ENCODE measurements at regions not wholly inside any gene's neighbourhood (a gene's known extent, or its start where the extent isn't known, plus 50 kb on each side); places are given as distances from the start of the nearest gene placed in this dataset.

DNA sequence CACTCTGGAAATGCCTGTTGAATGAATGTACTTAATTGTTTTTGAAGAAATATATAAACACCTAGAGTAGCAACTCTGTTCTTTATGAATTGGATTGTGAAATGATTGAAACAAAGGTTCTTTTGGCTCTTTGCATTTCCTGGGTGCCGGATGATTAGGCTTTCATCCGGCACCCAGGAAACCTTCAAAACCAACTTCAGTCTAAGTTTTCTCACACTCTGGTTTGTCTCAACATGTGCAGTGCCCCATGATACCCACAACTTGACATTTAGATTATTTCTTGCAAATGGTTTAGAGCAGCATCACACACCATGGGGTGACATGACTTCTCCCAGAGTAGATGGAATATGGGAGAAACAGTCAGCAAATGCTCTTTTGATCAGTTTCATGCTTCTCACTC is 354.9 kb downstream of the BARHL2 start:
- Histone ChIP-seq H3K9me1 (replicated peaks; ENCODE audit: control insufficient read depth, extremely low read depth, insufficient read depth, low read length) (no peaks in the 10 kb centered on the region), H3K27me3 (ENCODE audit: control insufficient read depth in 2 of 2, insufficient read depth in 2 of 2, low read length in 2 of 2) (no peaks in the 10 kb centered on the region), H2AFZ (ENCODE audit: low read depth, low read length) (no peak overlapping the region), H3K9ac (replicated peaks; ENCODE audit: extremely low read depth, insufficient read depth, low read length) (no peak overlapping the region), H3K27ac (ENCODE audit: insufficient read depth, low read depth, low read length) (no peak overlapping the region), H3K9me3 (replicated peaks; ENCODE audit: control insufficient read depth, insufficient read depth, low read length) (no peaks in the 10 kb centered on the region), H3K79me2 (ENCODE audit: control insufficient read depth, insufficient read depth, low read length) (no peaks in the 10 kb centered on the region), H3K36me3 (ENCODE audit: control insufficient read depth in 2 of 2, extremely low read depth in 1 of 2, insufficient read depth in 2 of 2, low read length in 2 of 2) (no peaks in the 10 kb centered on the region), H4K20me1 (replicated peaks; ENCODE audit: control insufficient read depth, extremely low read depth, insufficient read depth, low read length) (no peaks in the 10 kb centered on the region), H3K4me1 (ENCODE audit: control insufficient read depth, extremely low read depth, insufficient read depth, low read length) (no peaks in the 10 kb centered on the region), H3K4me2 (ENCODE audit: insufficient read depth, low read length) (no peak overlapping the region), H3K4me3 (replicated peaks in 1 of 3; ENCODE audit: insufficient read depth in 1 of 3, low read depth in 1 of 3, low read length in 3 of 3) (no peak overlapping the region)
- TF ChIP-seq, protein P1, sequence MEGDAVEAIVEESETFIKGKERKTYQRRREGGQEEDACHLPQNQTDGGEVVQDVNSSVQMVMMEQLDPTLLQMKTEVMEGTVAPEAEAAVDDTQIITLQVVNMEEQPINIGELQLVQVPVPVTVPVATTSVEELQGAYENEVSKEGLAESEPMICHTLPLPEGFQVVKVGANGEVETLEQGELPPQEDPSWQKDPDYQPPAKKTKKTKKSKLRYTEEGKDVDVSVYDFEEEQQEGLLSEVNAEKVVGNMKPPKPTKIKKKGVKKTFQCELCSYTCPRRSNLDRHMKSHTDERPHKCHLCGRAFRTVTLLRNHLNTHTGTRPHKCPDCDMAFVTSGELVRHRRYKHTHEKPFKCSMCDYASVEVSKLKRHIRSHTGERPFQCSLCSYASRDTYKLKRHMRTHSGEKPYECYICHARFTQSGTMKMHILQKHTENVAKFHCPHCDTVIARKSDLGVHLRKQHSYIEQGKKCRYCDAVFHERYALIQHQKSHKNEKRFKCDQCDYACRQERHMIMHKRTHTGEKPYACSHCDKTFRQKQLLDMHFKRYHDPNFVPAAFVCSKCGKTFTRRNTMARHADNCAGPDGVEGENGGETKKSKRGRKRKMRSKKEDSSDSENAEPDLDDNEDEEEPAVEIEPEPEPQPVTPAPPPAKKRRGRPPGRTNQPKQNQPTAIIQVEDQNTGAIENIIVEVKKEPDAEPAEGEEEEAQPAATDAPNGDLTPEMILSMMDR (IDR thresholded peaks at IDR 0.05; ENCODE audit: extremely low read depth in 1 of 2, insufficient read depth in 1 of 2, low read depth in 1 of 2, low read length in 2 of 2): no peak
- no peak for TF ChIP-seq FOS (IDR thresholded peaks at IDR 0.05; ENCODE audit: borderline replicate concordance, insufficient read depth, low read length)
- dilution Hi-C loops (cut with MboI; ENCODE audit: extremely low pct_ligation_motif_present, low sequenced_read_pairs) (no loop called here), intact Hi-C loops (cut with micrococcal nuclease) (no loop called here)
- DNase-seq (ENCODE audit: low read depth, low spot score) (no peak), FAIRE-seq (no peak)
- POLR2A ChIA-PET: no interaction called here
- CTCF ChIA-PET: no interaction called here
- no TSS peak for BruUV-seq (replicated peaks)

DNA sequence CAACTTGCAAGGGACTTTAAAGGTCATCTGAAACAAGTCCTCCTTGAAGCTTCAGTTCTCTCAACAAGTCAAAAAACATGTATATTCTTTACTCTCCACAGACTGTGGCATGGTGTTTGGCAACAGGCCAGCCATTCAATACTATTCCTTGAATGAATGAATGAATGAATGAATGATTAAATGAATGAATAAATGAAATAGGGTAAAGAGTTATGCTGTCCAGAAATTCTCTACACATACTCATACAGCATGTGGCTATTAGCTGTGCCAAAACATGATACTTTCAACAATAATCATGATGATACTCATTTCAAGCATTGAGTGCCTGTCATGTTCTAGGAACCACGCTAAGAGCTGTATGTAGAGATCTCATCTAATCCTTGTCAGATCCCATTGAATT is 356.1 kb downstream of the BARHL2 start:
- intact Hi-C loops (cut with micrococcal nuclease) (no loop called here), dilution Hi-C loops (cut with MboI; ENCODE audit: extremely low pct_ligation_motif_present, low sequenced_read_pairs) (no loop called here)
- H3K9me1 ChIP-seq (replicated peaks; ENCODE audit: control insufficient read depth, extremely low read depth, insufficient read depth, low read length): no peaks in the 10 kb centered on the region
- no peak overlapping the region for H3K4me3 ChIP-seq (replicated peaks in 1 of 3; ENCODE audit: insufficient read depth in 1 of 3, low read depth in 1 of 3, low read length in 3 of 3)
- H3K27me3 ChIP-seq (ENCODE audit: control insufficient read depth in 2 of 2, insufficient read depth in 2 of 2, low read length in 2 of 2): no peaks in the 10 kb centered on the region
- no peaks in the 10 kb centered on the region for H3K9me3 ChIP-seq (replicated peaks; ENCODE audit: control insufficient read depth, insufficient read depth, low read length)
- no peaks in the 10 kb centered on the region for H3K4me1 ChIP-seq (ENCODE audit: control insufficient read depth, extremely low read depth, insufficient read depth, low read length)
- H3K27ac ChIP-seq (ENCODE audit: insufficient read depth, low read depth, low read length): no peak overlapping the region
- TF ChIP-seq, protein P2, sequence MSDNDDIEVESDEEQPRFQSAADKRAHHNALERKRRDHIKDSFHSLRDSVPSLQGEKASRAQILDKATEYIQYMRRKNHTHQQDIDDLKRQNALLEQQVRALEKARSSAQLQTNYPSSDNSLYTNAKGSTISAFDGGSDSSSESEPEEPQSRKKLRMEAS (IDR thresholded peaks at IDR 0.05; ENCODE audit: insufficient read depth, insufficient read length): no peak
- TF ChIP-seq POLR2AphosphoS5 (IDR thresholded peaks at IDR 0.05; ENCODE audit: insufficient read depth, low read depth, low read length) (no peak), EZH2 (IDR thresholded peaks at IDR 0.05; ENCODE audit: borderline replicate concordance, low read depth, low read length, severe bottlenecking) (no peak), POLR2A (IDR thresholded peaks at IDR 0.05; ENCODE audit: low read depth, low read length) (no peak)
- TF ChIP-seq, protein P1 (IDR thresholded peaks at IDR 0.05; ENCODE audit: extremely low read depth in 1 of 2, insufficient read depth in 1 of 2, low read depth in 1 of 2, low read length in 2 of 2): no peak
- H3K4me2 ChIP-seq (ENCODE audit: insufficient read depth, low read length): no peak overlapping the region
- no peak for FAIRE-seq
- no peaks in the 10 kb centered on the region for H3K79me2 ChIP-seq (ENCODE audit: control insufficient read depth, insufficient read depth, low read length)
- no peaks in the 10 kb centered on the region for H3K36me3 ChIP-seq (ENCODE audit: control insufficient read depth in 2 of 2, extremely low read depth in 1 of 2, insufficient read depth in 2 of 2, low read length in 2 of 2)
- DNase-seq (ENCODE audit: low read depth, low spot score): no peak
- BruUV-seq (replicated peaks): no TSS peak
- ChIA-PET CTCF (no interaction called here), POLR2A (no interaction called here)
- no peak overlapping the region for H3K9ac ChIP-seq (replicated peaks; ENCODE audit: extremely low read depth, insufficient read depth, low read length)
- H4K20me1 ChIP-seq (replicated peaks; ENCODE audit: control insufficient read depth, extremely low read depth, insufficient read depth, low read length): no peaks in the 10 kb centered on the region
- H2AFZ ChIP-seq (ENCODE audit: low read depth, low read length): no peak overlapping the region

Data from endothelial cell of umbilical vein (primary cell).